H9 (cell line): ENCODE measurements at regions not wholly inside any gene's neighbourhood (a gene's known extent, or its start where the extent isn't known, plus 50 kb on each side); places are given as distances from the start of the nearest gene placed in this dataset.

ENCODE experiments used
- DNase-seq: peaks from one replicate; pipeline ENCODE4 v3.0.0-alpha.2; 2017
- H2AFZ ChIP-seq: one replicate; pipeline ENCODE4 v1.6.1; 2013; ENCODE audit warnings: mild to moderate bottlenecking, low read length, control low read depth, moderate library complexity
- H2AK5ac ChIP-seq: 2 replicates; pipeline ENCODE4 v1.6.1; 2013; ENCODE audit warnings: low read length, control low read depth, mixed read lengths; ENCODE audit not compliant: insufficient read length
- H2BK120ac ChIP-seq: one replicate; pipeline ENCODE4 v1.6.1; 2013; ENCODE audit warnings: low read depth, mild to moderate bottlenecking, low read length, control low read depth, inconsistent platforms; ENCODE audit not compliant: poor library complexity, severe bottlenecking
- H2BK12ac ChIP-seq: 2 replicates; pipeline ENCODE4 v1.6.1; 2013; ENCODE audit warnings: low read length, control low read depth, mixed read lengths, low read depth; ENCODE audit not compliant: insufficient read length
- H2BK15ac ChIP-seq: 2 replicates; pipeline ENCODE4 v1.6.1; 2013; ENCODE audit warnings: low read depth, low read length, control low read depth
- H2BK20ac ChIP-seq: one replicate; pipeline ENCODE4 v1.6.1; 2013; ENCODE audit warnings: low read depth, mild to moderate bottlenecking, low read length, control low read depth, inconsistent platforms; ENCODE audit not compliant: poor library complexity, severe bottlenecking
- H2BK5ac ChIP-seq: 2 replicates; pipeline ENCODE4 v1.6.1; 2013; ENCODE audit warnings: low read length, control low read depth, mixed read lengths; ENCODE audit not compliant: insufficient read length
- H3K14ac ChIP-seq: 2 replicates; pipeline ENCODE4 v1.6.1; 2013; ENCODE audit warnings: low read length, control low read depth; ENCODE audit not compliant: insufficient read depth
- H3K18ac ChIP-seq: 2 replicates; pipeline ENCODE4 v1.6.1; 2013; ENCODE audit warnings: low read depth, mild to moderate bottlenecking, mixed read lengths, low read length, control low read depth; ENCODE audit not compliant: insufficient read length
- H3K23ac ChIP-seq: 2 replicates; pipeline ENCODE4 v1.6.1; 2013; ENCODE audit warnings: low read length, control low read depth, mixed read lengths, low read depth; ENCODE audit not compliant: insufficient read length
- H3K23me2 ChIP-seq: 2 replicates; pipeline ENCODE4 v1.6.1; 2013; ENCODE audit warnings: low read depth, mild to moderate bottlenecking, mixed read lengths, low read length, control low read depth; ENCODE audit not compliant: insufficient read length, poor library complexity, severe bottlenecking
- H3K27ac ChIP-seq: 2 replicates; pipeline ENCODE4 v1.5.1; 2013; ENCODE audit warnings: low read length, control low read depth, mixed read lengths, low read depth; ENCODE audit not compliant: insufficient read length
- H3K27me3 ChIP-seq: 2 replicates; pipeline ENCODE4 v1.6.1; 2013; ENCODE audit warnings: low read length, control low read depth, inconsistent platforms; ENCODE audit not compliant: insufficient read depth
- H3K4ac ChIP-seq: 2 replicates; pipeline ENCODE4 v1.6.1; 2013; ENCODE audit warnings: low read depth, mild to moderate bottlenecking, control low read depth, inconsistent platforms, low read length, moderate library complexity
- H3K4me1 ChIP-seq: 2 replicates; pipeline ENCODE4 v1.6.1; 2013; ENCODE audit warnings: low read length, control low read depth, inconsistent platforms; ENCODE audit not compliant: insufficient read depth
- H3K4me2 ChIP-seq: 2 replicates; pipeline ENCODE4 v1.6.1; 2013; ENCODE audit warnings: low read length, control low read depth, mixed read lengths; ENCODE audit not compliant: insufficient read length, insufficient read depth
- H3K56ac ChIP-seq: 2 replicates; pipeline ENCODE4 v1.6.1; 2013; ENCODE audit warnings: low read depth, mild to moderate bottlenecking, mixed read lengths, low read length, control low read depth; ENCODE audit not compliant: insufficient read length
- H3K79me1 ChIP-seq: 2 replicates; pipeline ENCODE4 v1.6.1; 2013; ENCODE audit warnings: low read depth, mild to moderate bottlenecking, moderate library complexity, low read length, control low read depth, inconsistent platforms; ENCODE audit not compliant: insufficient read depth, poor library complexity, severe bottlenecking
- H3K79me2 ChIP-seq: 2 replicates; pipeline ENCODE4 v1.6.1; 2013; ENCODE audit warnings: low read length, control low read depth, inconsistent platforms; ENCODE audit not compliant: insufficient read depth
- H3K9ac ChIP-seq: 2 replicates; pipeline ENCODE4 v1.6.1; 2013; ENCODE audit warnings: low read length, control low read depth, mixed read lengths; ENCODE audit not compliant: insufficient read length; ENCODE audit errors: extremely low read depth
- H3K9me3 ChIP-seq: one replicate; pipeline ENCODE4 v1.6.1; 2013; ENCODE audit warnings: low read depth, low read length, inconsistent platforms; ENCODE audit not compliant: control insufficient read depth
- H3T11ph ChIP-seq: one replicate; pipeline ENCODE4 v1.6.1; 2013; ENCODE audit warnings: mild to moderate bottlenecking, low read length, control low read depth, inconsistent platforms
- H4K20me1 ChIP-seq: one replicate; pipeline ENCODE4 v1.6.1; 2013; ENCODE audit not compliant: control insufficient read depth, insufficient read length, insufficient read depth
- H4K5ac ChIP-seq: 2 replicates; pipeline ENCODE4 v1.6.1; 2013; ENCODE audit warnings: low read depth, mild to moderate bottlenecking, mixed read lengths, low read length, control low read depth; ENCODE audit not compliant: insufficient read length
- H4K8ac ChIP-seq: replicated peaks from 2 replicates; pipeline ENCODE4 v1.6.1; 2013; ENCODE audit warnings: low read length, control low read depth, mixed read lengths, low read depth; ENCODE audit not compliant: insufficient read length
- H4K91ac ChIP-seq: 2 replicates; pipeline ENCODE4 v1.6.1; 2013; ENCODE audit warnings: low read depth, mild to moderate bottlenecking, moderate library complexity, mixed read lengths, low read length, control low read depth; ENCODE audit not compliant: insufficient read length
- H3K27ac Mint-ChIP-seq, 3 experiments: 2 replicates in 2 of 3; 3 replicates in 1 of 3; pipeline ENCODE4 v1.8.0; 2020 to 2021; ENCODE audit warnings: mixed read lengths in 3 of 3, mild to moderate bottlenecking in 1 of 3, moderate library complexity in 1 of 3
- H3K27me3 Mint-ChIP-seq: 2 replicates; pipeline ENCODE4 v1.8.0; 2021; ENCODE audit warnings: low read depth, mild to moderate bottlenecking, moderate library complexity, mixed read lengths
- H3K36me3 Mint-ChIP-seq, 3 experiments: 2 replicates in 2 of 3; 3 replicates in 1 of 3; pipeline ENCODE4 v1.8.0; 2020 to 2021; ENCODE audit warnings: low read depth in 3 of 3, mixed read lengths in 3 of 3; ENCODE audit not compliant: insufficient read depth in 1 of 3
- H3K4me1 Mint-ChIP-seq, 2 experiments: 2 replicates each; pipeline ENCODE4 v1.8.0; 2020; ENCODE audit warnings: mixed read lengths in 2 of 2
- H3K4me3 Mint-ChIP-seq, 2 experiments: 2 replicates in 1 of 2; 3 replicates in 1 of 2; pipeline ENCODE4 v1.8.0; 2020 to 2021; ENCODE audit warnings: mild to moderate bottlenecking in 2 of 2, mixed read lengths in 2 of 2, moderate library complexity in 1 of 2
- H3K9me3 Mint-ChIP-seq, 2 experiments: 2 replicates in 1 of 2; 3 replicates in 1 of 2; pipeline ENCODE4 v1.8.0; 2020; ENCODE audit warnings: mild to moderate bottlenecking in 2 of 2, mixed read lengths in 2 of 2, moderate library complexity in 1 of 2
- CTCF ChIP-seq: fragments of 200-600 bp; sonication (generic); conservative IDR thresholded peaks from 3 replicates; pipeline ENCODE4 v1.8.0; 2021; ENCODE audit warnings: antibody characterized with exemption, mild to moderate bottlenecking
- WGBS: extraction: QIAGEN DNeasy Blood & Tissue Kit; methylation state at CpG from one replicate; pipeline ENCODE4 v1.1.7; 2013; ENCODE audit warnings: missing lambda C conversion rate, low lambda C conversion rate, mixed read lengths; ENCODE audit not compliant: insufficient read length; ENCODE audit errors: extremely low coverage; 5-methylcytosine and 5-hydroxymethylcytosine counted together

- Mint-ChIP-seq H3K4me3 (no peak overlapping the region), H3K9me3 (no peaks in the 10 kb centered on the region), H3K4me1 (no peaks in the 10 kb centered on the region), H3K36me3 (no peaks in the 10 kb centered on the region), H3K27me3 (no peaks in the 10 kb centered on the region), H3K27ac (no peak overlapping the region)
- Histone ChIP-seq H2BK12ac (no peak overlapping the region), H3K9ac (no peak overlapping the region), H4K91ac (no peak overlapping the region), H2AK5ac (no peak overlapping the region), H4K5ac (no peak overlapping the region), H4K20me1 (no peaks in the 10 kb centered on the region), H2BK120ac (no peak overlapping the region), H4K8ac (no peak overlapping the region), H3K4me1 (no peaks in the 10 kb centered on the region), H3K23ac (no peak overlapping the region), H3K27me3 (no peaks in the 10 kb centered on the region), H2BK15ac (no peak overlapping the region), H2BK5ac (no peak overlapping the region), H3K18ac (no peak overlapping the region), H3K27ac (no peak overlapping the region), H3K14ac (no peak overlapping the region), H3K79me1 (no peaks in the 10 kb centered on the region), H3K4me2 (no peak overlapping the region), H3T11ph (no peak overlapping the region), H2AFZ (no peak overlapping the region), H3K56ac (no peak overlapping the region), H3K23me2 (no peaks in the 10 kb centered on the region), H3K4ac (no peak overlapping the region), H3K9me3 (no peaks in the 10 kb centered on the region), H2BK20ac (no peak overlapping the region), H3K79me2 (no peaks in the 10 kb centered on the region)
- no peak for TF ChIP-seq CTCF
- DNase-seq = no peak
- no CpG with 5 or more reads among the region's 2 CpGs for WGBS
These were observed 362.2 kb upstream of the BTBD3 start for GRCh38 chr20:11555510-11555909.
